Kidney epithelial cell (primary cell): ENCODE measurements at regions not wholly inside any gene's neighbourhood (a gene's known extent, or its start where the extent isn't known, plus 50 kb on each side); places are given as distances from the start of the nearest gene placed in this dataset.

Source experiments
- DNase-seq: peaks from one replicate; pipeline ENCODE4 v3.0.0-alpha.2; 2010; ENCODE audit warnings: low read depth
- H3K27me3 ChIP-seq: 2 replicates; pipeline ENCODE4 v1.6.0; 2011; ENCODE audit warnings: low read length; ENCODE audit not compliant: control insufficient read depth, insufficient read depth
- H3K36me3 ChIP-seq: 2 replicates; pipeline ENCODE4 v1.5.1; 2011; ENCODE audit warnings: low read length; ENCODE audit not compliant: control insufficient read depth, insufficient read depth
- H3K4me3 ChIP-seq: 2 replicates; pipeline ENCODE4 v1.5.1; 2011; ENCODE audit warnings: low read depth, mild to moderate bottlenecking, control low read depth, low read length
- CTCF ChIP-seq: IDR thresholded peaks from 2 replicates; pipeline ENCODE4 v1.5.1; 2011; ENCODE audit warnings: mild to moderate bottlenecking, moderate library complexity, low read length, control low read depth, inconsistent platforms; ENCODE audit not compliant: insufficient read depth, poor library complexity, severe bottlenecking

- Histone ChIP-seq H3K27me3 (no peaks in the 10 kb centered on the region), H3K36me3 (no peaks in the 10 kb centered on the region), H3K4me3 (no peak overlapping the region)
- no peak for TF ChIP-seq CTCF
- DNase-seq, result no peak
Measured at GRCh38 chr10:33550811-33551210, 216.3 kb upstream of the NRP1 start.

GRCh38 chr10:33547976-33548375, 213.5 kb upstream of the NRP1 start:
- TF ChIP-seq CTCF, result no peak

GRCh38 chr10:33546031-33546430, 211.6 kb upstream of the NRP1 start:
- Histone ChIP-seq H3K36me3 (no peaks in the 10 kb centered on the region), H3K27me3 (no peaks in the 10 kb centered on the region), H3K4me3 (no peak overlapping the region)
- no peak for DNase-seq
- no peak for TF ChIP-seq CTCF

More at GRCh38 chr10:33547976-33548375, 213.5 kb upstream of the NRP1 start:
- no peak overlapping the region for H3K4me3 ChIP-seq
- no peaks in the 10 kb centered on the region for H3K36me3 ChIP-seq
- no peaks in the 10 kb centered on the region for H3K27me3 ChIP-seq
- no peak for DNase-seq

- no peaks in the 10 kb centered on the region for H3K36me3 ChIP-seq
- H3K4me3 ChIP-seq, result no peak overlapping the region
- no peaks in the 10 kb centered on the region for H3K27me3 ChIP-seq
- no peak for TF ChIP-seq CTCF
- no peak for DNase-seq
Measured at GRCh38 chr10:33542752-33543505, 208.5 kb upstream of the NRP1 start.

GRCh38 chr10:33539116-33539515, 204.6 kb upstream of the NRP1 start:
- H3K4me3 ChIP-seq, result no peak overlapping the region

More at GRCh38 chr10:33539116-33539515, 204.6 kb upstream of the NRP1 start:
- Histone ChIP-seq H3K36me3 (no peaks in the 10 kb centered on the region), H3K27me3 (no peaks in the 10 kb centered on the region)
- TF ChIP-seq CTCF, result no peak
- no peak for DNase-seq
